ENCODE measurements at regions not wholly inside any gene's neighbourhood (a gene's known extent, or its start where the extent isn't known, plus 50 kb on each side); places are given as distances from the start of the nearest gene placed in this dataset.
"Not testable (repeated sequence)": the region's sequence is repeated elsewhere in the genome, so short reads cannot be mapped to it uniquely, and the experiment has no call there.

- DNase-seq (ENCODE audit: low spot score): peak; percentile 86
Observed at GRCh38 chr1:58932859-58933598, 149.2 kb upstream of the JUN start.

GRCh38 chr1:58933599-58933926 lies 149.7 kb upstream of the JUN start:
- DNase-seq (ENCODE audit: low spot score): no peak

- DNase-seq (ENCODE audit: low spot score): no peak
Observed at GRCh38 chr1:58934706-58935105, 150.9 kb upstream of the JUN start.

- no peak for DNase-seq (ENCODE audit: low spot score)
Observed at GRCh38 chr1:58936973-58937372, 153.1 kb upstream of the JUN start.

GRCh38 chr1:58939146-58939545 lies 155.3 kb upstream of the JUN start:
- no peak for DNase-seq (ENCODE audit: low spot score)

- no peak for DNase-seq (ENCODE audit: low spot score)
Observed at GRCh38 chr1:58939666-58940370, 156.0 kb upstream of the JUN start.

GRCh38 chr1:58941471-58942289 lies 157.8 kb upstream of the JUN start:
- DNase-seq (ENCODE audit: low spot score): no peak

- DNase-seq (ENCODE audit: low spot score): no peak
Observed at GRCh38 chr1:58942759-58943191, 158.9 kb upstream of the JUN start.

- DNase-seq (ENCODE audit: low spot score): no peak
Observed at GRCh38 chr1:58943776-58944175, 159.9 kb upstream of the JUN start.

GRCh38 chr1:58944439-58944838 lies 160.6 kb upstream of the JUN start:
- no peak for DNase-seq (ENCODE audit: low spot score)

GRCh38 chr1:58946390-58946789 lies 162.5 kb upstream of the JUN start:
- DNase-seq (ENCODE audit: low spot score): no peak

GRCh38 chr1:58948671-58949070 lies 164.8 kb upstream of the JUN start:
- DNase-seq (ENCODE audit: low spot score): no peak

- no peak for DNase-seq (ENCODE audit: low spot score)
Observed at GRCh38 chr1:58949551-58950220, 165.8 kb upstream of the JUN start.

GRCh38 chr1:58950897-58951296 lies 167.1 kb upstream of the JUN start:
- DNase-seq (ENCODE audit: low spot score): no peak

- DNase-seq (ENCODE audit: low spot score): not testable (repeated sequence)
Observed at GRCh38 chr1:58953951-58954350, 170.1 kb upstream of the JUN start.

GRCh38 chr1:58963287-58963686 lies 179.4 kb upstream of the JUN start:
- not testable (repeated sequence) for DNase-seq (ENCODE audit: low spot score)

- no peak for DNase-seq (ENCODE audit: low spot score)
Observed at GRCh38 chr1:58964428-58964827, 180.6 kb upstream of the JUN start.

- peak; percentile 13 for DNase-seq (ENCODE audit: low spot score)
Observed at GRCh38 chr1:58964880-58965279, 181.0 kb upstream of the JUN start.

GRCh38 chr1:58966103-58966916 lies 182.5 kb upstream of the JUN start:
- no peak for DNase-seq (ENCODE audit: low spot score)

GRCh38 chr1:58966917-58967740 lies 183.3 kb upstream of the JUN start:
- no peak for DNase-seq (ENCODE audit: low spot score)
